Adrenal gland (tissue), 9 donors: ENCODE measurements at regions not wholly inside any gene's neighbourhood (a gene's known extent, or its start where the extent isn't known, plus 50 kb on each side); places are given as distances from the start of the nearest gene placed in this dataset.

ENCODE experiments used
- DNase-seq, 7 donors: peaks; one replicate each; pipeline ENCODE4 v3.0.0-alpha.2; 2019 to 2020
- H3K27ac ChIP-seq, 5 donors: fragments of 200-600 bp; sonication (generic) in 4 of 5; 1 replicate in 3 of 5; 2 replicates in 2 of 5; pipeline versions ENCODE4 v1.5.1 to v1.8.0; 2016 to 2020; ENCODE audit warnings: mild to moderate bottlenecking in 1 of 5
- H3K27me3 ChIP-seq: fragments of 200-600 bp; 2 replicates; pipeline ENCODE4 v1.8.0; 2021
- H3K36me3 ChIP-seq, 2 donors: fragments of 200-600 bp; replicated peaks in 1 of 2; 1 replicate in 1 of 2; 2 replicates in 1 of 2; pipeline versions ENCODE4 v1.5.1 to v1.8.0; 2018 to 2022
- H3K4me1 ChIP-seq, 2 donors: fragments of 200-600 bp; replicated peaks in 1 of 2; 1 replicate in 1 of 2; 2 replicates in 1 of 2; pipeline versions ENCODE4 v1.5.1 to v1.8.0; 2018 to 2021
- H3K4me3 ChIP-seq, 4 donors: fragments of 200-600 bp; sonication (generic) in 3 of 4; one replicate each; pipeline ENCODE4 v1.5.1; 2016 to 2018
- H3K9me3 ChIP-seq, 3 donors: fragments of 200-600 bp; sonication (generic) in 1 of 3; replicated peaks in 1 of 3; 1 replicate in 2 of 3; 2 replicates in 1 of 3; pipeline versions ENCODE4 v1.5.1 to v1.8.0; 2016 to 2021
- CTCF ChIP-seq, 6 experiments: fragments of 450-650 bp in 4 of 6; fragments of 200-600 bp in 2 of 6; sonication (generic) in 1 of 6; IDR thresholded peaks; 1 replicate in 5 of 6; 2 replicates in 1 of 6; pipeline versions ENCODE4 v1.5.1 to v1.8.0; 2016 to 2021; ENCODE audit warnings: antibody characterized with exemption in 6 of 6, mild to moderate bottlenecking in 2 of 6, moderate library complexity in 1 of 6
- POLR2A ChIP-seq, 2 donors: fragments of 450-650 bp; IDR thresholded peaks; one replicate each; pipeline ENCODE4 v1.6.1; 2017; ENCODE audit warnings: antibody characterized with exemption in 2 of 2, mild to moderate bottlenecking in 2 of 2, moderate library complexity in 1 of 2
- WGBS, 4 donors: extraction: QIAGEN DNeasy Blood & Tissue Kit in 2 of 4; methylation state at CpG; one replicate each; pipeline versions ENCODE4 v1.1.5 to v1.1.7; 2013 to 2017; 5-methylcytosine and 5-hydroxymethylcytosine counted together
- intact Hi-C, 2 donors: fragments of 100-400 bp; cut with DNase I; formaldehyde crosslinking; loops; one replicate each; pipeline versions ENCODE4 v1.14.1 to v1.15.0; 2022 to 2023
- donor health status: healthy with polysubstance abuse.
- donor health status: Bipolar disorder and iron deficiency.
- donor health status: DM: yes; HTN: yes; CAD: no.
- donor health status: DM: no; HTN: no; CAD: no.
- donor health status: DM: no; HTN: no; CAD: no.

GRCh38 chr5:174309131-174309795, 263.8 kb downstream of the NSG2 start:
- intact Hi-C loops: no loop called here
- WGBS, 4 donors: 61 to 76% (median 74%) methylated on average over 8 to 14 of the region's 14 CpGs
- Histone ChIP-seq H3K4me1 (peaks cover 0 to 5% of the 10 kb centered on the region in 2 donors), H3K9me3 (no peaks in the 10 kb centered on the region), H3K4me3 (no peak overlapping the region), H3K27ac (no peak overlapping the region), H3K36me3 (no peaks in the 10 kb centered on the region), H3K27me3 (no peaks in the 10 kb centered on the region)
- TF ChIP-seq CTCF (IDR thresholded peaks at IDR 0.05) (no peak), POLR2A (IDR thresholded peaks at IDR 0.05) (no peak)
- DNase-seq: no peak

- H3K27ac ChIP-seq: no peak overlapping the region
- H3K27me3 ChIP-seq: no peaks in the 10 kb centered on the region
- H3K36me3 ChIP-seq: no peaks in the 10 kb centered on the region
- no peak overlapping the region for H3K4me3 ChIP-seq
- DNase-seq: no peak
- H3K4me1 ChIP-seq: peaks cover 0 to 5% of the 10 kb centered on the region in 2 donors
- 81 to 90% (median 84%) methylated on average over 10 of the region's 10 CpGs for WGBS, 4 donors
- no peaks in the 10 kb centered on the region for H3K9me3 ChIP-seq
- intact Hi-C loops: loop anchor here (5.0 kb wide), 2 partner anchors 263 to 693 kb away; partner anchors contain the start of genes BOD1 (in 1 of the 2) and NSG2 (in 1 of the 2)
- TF ChIP-seq CTCF (IDR thresholded peaks at IDR 0.05): no peak
- TF ChIP-seq POLR2A (IDR thresholded peaks at IDR 0.05): no peak
These were observed 264.7 kb downstream of the NSG2 start for GRCh38 chr5:174310243-174310642.

GRCh38 chr5:174310706-174311105, 265.2 kb downstream of the NSG2 start:
- DNase-seq: no peak
- Histone ChIP-seq H3K9me3 (no peaks in the 10 kb centered on the region), H3K27ac (no peak overlapping the region), H3K36me3 (no peaks in the 10 kb centered on the region), H3K27me3 (no peaks in the 10 kb centered on the region), H3K4me1 (peaks cover 0 to 5% of the 10 kb centered on the region in 2 donors), H3K4me3 (no peak overlapping the region)
- no peak for TF ChIP-seq CTCF (IDR thresholded peaks at IDR 0.05)
- TF ChIP-seq POLR2A (IDR thresholded peaks at IDR 0.05): no peak
- intact Hi-C loops: loop anchor here (5.0 kb wide), 2 partner anchors 263 to 693 kb away; partner anchors contain the start of genes BOD1 (in 1 of the 2) and NSG2 (in 1 of the 2)
- WGBS, 4 donors: 73 to 82% (median 78%) methylated on average over 4 of the region's 4 CpGs

DNA sequence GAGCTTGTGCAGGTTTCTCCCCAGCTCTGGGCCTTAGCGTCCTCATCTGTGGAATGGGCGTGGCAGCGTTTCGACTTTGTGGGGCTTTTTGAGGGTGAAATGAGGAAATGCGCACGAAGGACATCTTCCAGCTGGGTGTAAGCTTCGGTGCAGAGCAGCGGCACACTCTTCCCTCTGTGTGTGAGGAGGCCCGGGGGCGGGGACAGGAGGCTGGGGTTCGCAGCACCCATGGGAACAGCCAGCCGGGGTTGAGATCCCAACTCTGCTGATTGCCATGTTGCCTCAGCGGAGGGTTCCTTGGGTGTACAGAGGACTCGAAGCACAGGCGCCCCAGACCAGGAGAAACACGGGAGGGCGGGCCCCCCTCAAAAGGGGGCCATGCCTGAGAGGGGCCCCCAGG, 265.6 kb downstream of the NSG2 start:
- DNase-seq: no peak
- Histone ChIP-seq H3K9me3 (no peaks in the 10 kb centered on the region), H3K27me3 (no peaks in the 10 kb centered on the region), H3K27ac (no peak overlapping the region), H3K36me3 (no peaks in the 10 kb centered on the region), H3K4me1 (peaks cover 0 to 5% of the 10 kb centered on the region in 2 donors), H3K4me3 (no peak overlapping the region)
- TF ChIP-seq CTCF (IDR thresholded peaks at IDR 0.05): no peak
- TF ChIP-seq POLR2A (IDR thresholded peaks at IDR 0.05): no peak
- intact Hi-C loops: loop anchor here (5.0 kb wide), 2 partner anchors 264 to 694 kb away; partner anchors contain the start of genes BOD1 (in 1 of the 2) and NSG2 (in 1 of the 2)
- 73 to 86% (median 78%) methylated on average over 9 to 17 of the region's 17 CpGs for WGBS, 4 donors
